NCI-H524 treated with DMSO at 0.1 percent for 48 hours (cell line): ENCODE measurements at regions not wholly inside any gene's neighbourhood (a gene's known extent, or its start where the extent isn't known, plus 50 kb on each side); places are given as distances from the start of the nearest gene placed in this dataset.
"Not testable (repeated sequence)": the region's sequence is repeated elsewhere in the genome, so short reads cannot be mapped to it uniquely, and the experiment has no call there.

Experiments used
- DNase-seq: peaks from one replicate; lab custom pipeline; 2025; lab: John Stamatoyannopoulos, UW

- no peak for DNase-seq
Observed at GRCh38 chr3:168976969-168977368, 686.5 kb downstream of the MECOM start.

GRCh38 chr3:168975576-168975975 lies 687.9 kb downstream of the MECOM start:
- peak; percentile 33 for DNase-seq

- no peak for DNase-seq
Observed at GRCh38 chr3:168974617-168975403, 688.7 kb downstream of the MECOM start.

- DNase-seq, result no peak
Observed at GRCh38 chr3:168973897-168974296, 689.6 kb downstream of the MECOM start.

- DNase-seq, result no peak
Observed at GRCh38 chr3:168973206-168973605, 690.3 kb downstream of the MECOM start.

GRCh38 chr3:168968609-168969008 lies 694.9 kb downstream of the MECOM start:
- no peak for DNase-seq

GRCh38 chr3:168964736-168965135 lies 698.8 kb downstream of the MECOM start:
- no peak for DNase-seq

GRCh38 chr3:168961271-168961670 lies 702.2 kb downstream of the MECOM start:
- DNase-seq, result no peak

- no peak for DNase-seq
Observed at GRCh38 chr3:168959731-168960130, 703.8 kb downstream of the MECOM start.

GRCh38 chr3:168958466-168958865 lies 705.0 kb downstream of the MECOM start:
- DNase-seq, result no peak

GRCh38 chr3:168956076-168956475 lies 707.4 kb downstream of the MECOM start:
- no peak for DNase-seq

GRCh38 chr3:168952551-168952950 lies 711.0 kb downstream of the MECOM start:
- peak; percentile 13 for DNase-seq

GRCh38 chr3:168951884-168952283 lies 711.6 kb downstream of the MECOM start:
- DNase-seq, result no peak

GRCh38 chr3:168951368-168951767 lies 712.1 kb downstream of the MECOM start:
- DNase-seq, result no peak

- no peak for DNase-seq
Observed at GRCh38 chr3:168950622-168951021, 712.9 kb downstream of the MECOM start.

- DNase-seq, result no peak
Observed at GRCh38 chr3:168939651-168940238, 723.8 kb downstream of the MECOM start.

- DNase-seq, result no peak
Observed at GRCh38 chr3:168933614-168934013, 729.9 kb downstream of the MECOM start.

GRCh38 chr3:168929997-168930396 lies 733.5 kb downstream of the MECOM start:
- DNase-seq, result not testable (repeated sequence)

GRCh38 chr3:168926426-168926825 lies 737.1 kb downstream of the MECOM start:
- no peak for DNase-seq

GRCh38 chr3:168925568-168925967 lies 737.9 kb downstream of the MECOM start:
- DNase-seq, result no peak

- no peak for DNase-seq
Observed at GRCh38 chr3:168914662-168915061, 748.9 kb downstream of the MECOM start.

GRCh38 chr3:168909260-168909659 lies 754.3 kb downstream of the MECOM start:
- DNase-seq, result no peak

- DNase-seq, result no peak
Observed at GRCh38 chr3:168895419-168895818, 768.1 kb downstream of the MECOM start.

GRCh38 chr3:168894214-168894613 lies 769.3 kb downstream of the MECOM start:
- DNase-seq, result no peak
